SHP77 (cell line): ENCODE measurements at regions not wholly inside any gene's neighbourhood (a gene's known extent, or its start where the extent isn't known, plus 50 kb on each side); places are given as distances from the start of the nearest gene placed in this dataset.
"Not testable (repeated sequence)": the region's sequence is repeated elsewhere in the genome, so short reads cannot be mapped to it uniquely, and the experiment has no call there.

Source experiments
- DNase-seq, 2 experiments: peaks; one replicate each; lab custom pipeline; 2025; lab: John Stamatoyannopoulos, UW

DNA sequence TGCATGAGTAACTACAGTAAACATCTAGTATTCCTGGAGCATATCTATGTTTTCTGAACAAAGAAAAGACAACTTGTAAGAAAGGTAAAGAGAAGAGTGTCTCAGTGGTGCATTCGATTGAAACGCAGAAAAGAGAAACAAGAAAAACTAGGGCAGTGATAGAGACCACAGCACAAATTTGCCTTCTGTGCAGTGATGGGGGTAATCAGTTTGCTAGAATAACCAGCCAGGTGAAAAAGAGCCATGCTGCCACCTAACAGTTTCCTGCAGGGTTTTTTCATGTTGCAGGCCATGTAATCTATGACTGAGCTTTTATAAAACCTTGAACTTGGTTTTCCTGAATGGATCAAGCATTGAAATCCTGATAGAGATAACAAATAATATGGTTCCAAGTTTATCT, 198.4 kb upstream of the MEF2C start:
- no peak for DNase-seq

DNA sequence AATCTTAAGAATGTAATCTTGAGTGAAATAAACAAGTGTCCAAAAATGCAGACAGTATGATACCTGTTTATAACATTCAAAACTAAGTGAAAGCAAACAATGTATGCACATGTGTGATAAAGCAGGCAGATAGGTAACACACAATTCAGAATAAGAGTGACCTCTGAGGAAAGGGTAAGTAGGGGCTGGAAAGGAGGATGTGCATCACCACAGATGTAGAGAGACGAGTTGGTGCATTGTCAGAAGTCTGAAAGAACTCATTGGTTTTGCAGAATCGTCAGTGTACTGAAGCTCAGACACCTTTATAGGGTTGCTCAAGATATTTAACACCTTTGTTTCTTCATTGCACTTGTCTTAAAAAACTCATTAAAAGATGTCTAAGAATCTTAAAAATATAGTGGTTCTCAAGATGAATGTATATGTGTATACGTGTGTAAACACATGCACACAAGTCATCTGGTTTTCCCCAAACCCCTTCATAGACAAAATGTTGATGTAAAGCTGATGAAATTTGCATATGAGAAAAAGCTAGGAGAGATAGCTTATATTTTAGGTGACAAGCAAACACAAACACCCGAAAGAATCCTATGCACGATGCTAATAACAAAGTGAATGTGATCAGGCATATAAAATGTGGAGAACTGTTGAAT, 197.6 kb upstream of the MEF2C start:
- DNase-seq, result no peak

DNA sequence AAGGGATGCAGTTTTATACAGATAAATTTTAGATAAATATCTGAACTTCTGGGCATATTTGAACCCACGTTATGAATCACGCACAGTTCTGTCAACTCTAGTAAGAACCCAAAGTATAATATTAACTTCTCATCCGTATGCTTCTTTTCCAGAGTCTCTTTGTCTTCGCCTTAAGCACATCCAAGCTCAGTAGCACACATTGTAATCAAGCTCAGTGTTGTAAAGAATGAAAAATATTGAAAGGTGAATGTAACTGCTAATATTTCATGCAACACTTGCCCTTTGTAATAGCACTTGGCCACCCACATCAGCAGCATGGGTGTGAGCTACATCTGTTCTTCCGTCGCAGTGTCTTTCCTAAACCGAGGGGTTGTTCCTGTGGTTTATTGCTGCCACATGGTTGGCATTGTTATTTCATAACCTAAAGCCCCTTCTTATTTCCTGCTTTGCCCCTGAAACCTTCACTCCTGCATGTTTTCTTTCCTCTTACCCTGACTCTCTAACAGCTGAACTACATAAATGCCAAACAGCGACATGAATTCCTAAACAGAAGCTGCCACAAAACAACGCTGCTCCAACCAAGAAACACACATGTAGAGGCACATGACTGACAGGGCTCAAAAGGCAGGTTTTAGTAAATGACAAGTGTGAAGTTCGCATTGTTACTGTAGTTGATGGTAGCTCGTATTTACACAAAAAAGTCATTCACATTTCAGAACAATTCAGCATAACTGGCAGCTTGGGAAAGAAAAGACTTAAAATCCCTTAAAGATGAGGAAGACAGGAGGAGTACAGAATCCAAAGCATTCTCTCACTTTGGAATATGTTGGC, 190.1 kb upstream of the MEF2C start:
- no peak for DNase-seq

DNA sequence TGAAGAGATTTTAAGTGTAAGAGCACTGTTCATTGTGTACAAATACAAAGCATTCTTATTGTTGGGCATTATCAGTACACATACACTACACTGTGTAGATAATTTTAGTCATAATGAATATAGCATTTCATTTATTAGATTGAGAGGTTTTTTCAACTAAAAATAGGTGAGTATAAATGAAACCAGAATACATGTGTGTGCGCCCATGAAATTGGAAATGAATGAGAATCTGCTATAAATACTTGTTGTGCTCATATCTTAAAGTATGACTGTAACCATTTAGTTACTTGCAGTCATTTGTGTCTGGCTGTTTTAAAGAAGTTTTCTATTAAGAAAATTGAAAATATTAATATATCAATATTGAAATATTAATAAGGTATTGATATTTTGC, 189.0 kb upstream of the MEF2C start:
- no peak for DNase-seq

DNA sequence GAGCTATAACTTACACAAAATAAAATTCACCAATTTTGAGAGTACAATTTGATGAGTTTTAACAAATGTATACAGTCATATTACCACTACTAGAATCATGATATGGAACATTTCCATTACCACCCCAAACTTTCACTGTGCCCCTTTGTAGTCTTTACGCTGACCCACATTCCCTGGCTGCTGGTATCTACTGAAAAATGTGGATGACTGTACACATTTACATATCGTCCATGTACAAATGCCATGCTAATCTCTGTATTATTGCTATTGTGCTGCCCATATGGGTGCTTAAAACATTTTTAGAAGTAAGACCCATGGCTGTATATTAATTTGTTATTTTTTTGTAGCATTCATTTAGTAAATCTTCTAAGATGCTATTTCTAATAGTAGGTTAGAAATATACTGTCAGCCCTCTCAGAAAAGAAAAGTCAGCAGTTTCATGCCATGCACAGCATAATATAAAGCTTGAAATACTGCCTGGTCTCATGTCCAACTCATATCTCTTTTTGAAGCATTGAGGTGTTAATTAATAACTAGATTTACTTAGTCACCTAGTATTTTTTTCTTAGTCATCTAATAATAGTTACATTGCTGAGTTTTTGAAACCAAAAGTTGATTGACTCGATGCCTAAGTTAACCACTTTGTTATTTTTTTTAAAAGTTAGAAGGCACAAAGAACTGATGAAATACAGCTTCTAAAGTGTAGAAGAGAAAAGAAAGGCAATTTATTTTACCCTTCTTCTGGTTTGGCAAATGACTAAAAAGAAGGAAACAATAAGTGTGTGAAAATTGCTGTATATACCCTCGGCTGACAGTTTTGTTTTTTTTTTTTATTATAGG, 188.3 kb upstream of the MEF2C start:
- no peak for DNase-seq

DNA sequence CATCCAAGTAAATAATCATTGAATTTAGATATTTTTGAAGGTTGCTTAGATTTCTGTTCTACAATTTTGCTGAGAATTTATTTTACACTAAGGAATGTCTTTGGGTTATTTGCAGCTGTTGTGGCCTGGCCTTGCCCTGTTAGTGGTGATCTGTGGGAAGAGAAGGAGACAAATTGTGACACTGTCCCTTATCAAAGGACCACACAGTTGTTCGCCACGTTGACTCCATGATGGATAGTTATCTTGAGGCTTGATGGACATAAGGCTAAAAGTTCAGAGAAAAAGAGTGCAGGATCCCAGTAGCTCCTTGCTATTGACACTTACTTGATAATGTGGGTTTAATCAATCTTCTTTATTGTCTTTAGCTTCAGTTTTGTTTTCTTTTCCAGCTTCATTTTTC, 186.6 kb upstream of the MEF2C start:
- no peak for DNase-seq

DNA sequence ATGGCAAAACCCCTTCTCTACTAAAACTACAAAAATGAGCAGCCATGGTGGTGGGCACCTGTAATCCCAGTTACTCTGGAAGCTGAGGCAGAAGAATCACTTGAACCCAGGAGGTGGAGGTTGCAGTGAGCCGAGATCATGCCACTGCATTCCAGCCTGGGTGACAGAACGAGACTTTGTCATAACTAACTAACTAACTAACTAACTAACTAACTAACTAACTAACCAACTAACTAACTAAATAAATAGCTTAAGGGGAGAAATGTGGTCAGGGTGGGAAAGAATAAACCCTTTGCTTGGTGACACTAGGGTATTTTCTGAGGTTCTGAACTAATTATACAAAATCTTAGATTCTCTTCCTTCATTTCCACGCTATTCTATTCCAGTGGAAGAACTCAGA, 184.4 kb upstream of the MEF2C start:
- DNase-seq, result no peak

DNA sequence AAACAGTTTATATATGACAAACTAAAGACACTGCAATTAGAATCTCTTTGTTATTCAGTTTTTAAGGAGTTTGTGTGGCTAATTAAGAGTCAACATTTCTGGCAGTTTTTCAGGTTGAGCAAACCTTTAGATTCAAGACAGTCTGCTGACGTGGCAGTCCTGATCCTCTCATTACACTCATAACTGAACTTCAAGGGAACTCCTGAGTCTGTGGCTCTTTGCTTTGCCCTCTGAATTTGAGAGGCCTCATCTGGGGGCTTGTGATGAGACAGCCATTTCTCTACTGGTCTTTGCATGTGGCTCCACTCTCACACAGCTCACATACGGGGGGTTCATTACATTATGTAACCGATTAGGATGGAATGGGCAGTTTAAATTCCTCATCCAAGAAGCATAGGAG, 182.9 kb upstream of the MEF2C start:
- no peak for DNase-seq

DNA sequence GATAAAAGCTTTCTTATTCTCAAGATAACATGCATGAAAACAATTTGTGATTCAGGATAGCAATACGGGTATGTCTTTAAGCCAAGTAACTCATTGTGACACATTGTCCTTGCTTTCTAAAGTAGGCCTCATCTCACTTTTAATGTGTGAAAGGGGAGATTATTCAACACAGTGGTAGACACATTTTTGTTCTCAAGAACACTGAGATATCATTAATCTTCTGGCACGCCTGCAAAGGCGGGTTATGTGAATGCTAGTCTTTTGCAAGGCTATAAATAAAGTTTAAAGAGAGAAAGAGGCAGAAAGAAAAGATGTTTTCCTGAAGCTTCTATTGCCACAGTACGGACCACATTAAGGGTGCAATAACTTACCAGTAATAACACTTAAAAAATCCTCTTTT, 181.8 kb upstream of the MEF2C start:
- DNase-seq, result no peak

DNA sequence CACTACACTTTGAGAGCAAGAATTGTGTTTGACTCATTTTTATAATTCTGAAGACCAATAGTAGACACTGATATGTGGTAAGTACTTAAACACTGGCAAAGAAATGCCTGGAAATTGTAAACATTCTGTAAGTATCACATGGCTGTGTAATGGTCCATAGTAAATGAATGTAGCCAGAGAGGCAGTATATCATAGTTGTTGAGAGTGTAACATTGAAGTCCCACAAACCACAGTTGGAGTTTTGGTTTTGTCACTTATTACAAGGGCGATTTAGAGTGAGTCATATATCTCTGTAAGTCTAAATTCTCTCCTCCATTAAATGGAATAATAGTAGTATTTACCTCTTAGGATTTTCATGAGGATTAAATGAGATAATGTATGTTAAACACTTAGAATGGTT, 181.1 kb upstream of the MEF2C start:
- DNase-seq, result no peak

DNA sequence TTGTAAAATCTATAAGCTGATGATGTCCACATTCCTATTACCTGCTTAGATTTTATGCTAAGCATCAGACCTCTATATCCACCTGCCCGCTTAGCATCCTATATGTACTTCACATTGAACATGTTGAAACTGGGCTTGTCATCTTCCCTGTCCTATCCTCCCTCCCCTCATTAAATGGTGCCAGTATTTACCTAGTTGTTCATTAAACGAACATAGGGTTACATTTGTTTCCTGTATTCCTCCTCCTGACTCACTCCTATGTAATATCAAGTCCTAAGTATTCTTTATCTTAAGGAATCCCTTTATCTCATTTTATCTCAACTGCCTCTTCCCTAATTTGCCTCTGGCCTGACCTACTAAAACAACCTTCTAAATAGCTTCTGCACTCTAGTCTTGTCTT, 177.8 kb upstream of the MEF2C start:
- no peak for DNase-seq

DNA sequence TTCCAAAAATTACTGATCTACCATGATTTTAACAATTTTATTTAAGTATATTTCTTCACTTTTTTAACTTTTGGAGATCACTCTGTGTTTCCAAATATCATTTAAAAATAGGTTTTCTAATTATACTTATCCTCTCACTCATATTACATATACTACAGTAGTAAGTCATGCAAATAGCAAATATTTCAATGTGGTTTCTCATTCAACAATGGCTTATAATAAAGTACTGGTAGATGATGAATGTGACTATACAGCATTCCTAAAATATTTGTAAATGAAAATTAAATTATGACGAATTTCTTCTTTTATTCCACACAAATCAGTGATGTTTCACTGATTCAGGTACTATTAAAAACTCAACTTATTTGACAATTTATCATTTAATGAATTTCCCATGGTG, 176.3 kb upstream of the MEF2C start:
- DNase-seq, result no peak

DNA sequence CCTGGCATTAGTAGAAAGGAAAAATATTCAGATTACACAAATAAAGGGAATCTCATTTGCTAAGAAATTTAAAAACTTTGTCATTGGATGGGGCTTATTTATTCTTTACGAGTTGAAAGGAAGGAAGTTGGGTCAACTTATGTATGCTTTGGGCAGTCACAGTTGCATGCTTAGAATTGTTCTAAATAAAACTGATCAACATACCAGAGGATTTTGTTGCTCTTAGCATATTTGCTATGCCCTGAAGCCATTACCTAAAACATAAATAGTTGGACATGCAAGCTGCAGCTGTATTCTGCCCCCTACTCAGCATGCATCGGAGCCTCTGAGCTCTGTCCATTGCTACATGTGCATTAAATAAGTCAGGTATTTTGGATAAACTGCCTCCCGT, 172.7 kb upstream of the MEF2C start:
- no peak for DNase-seq

DNA sequence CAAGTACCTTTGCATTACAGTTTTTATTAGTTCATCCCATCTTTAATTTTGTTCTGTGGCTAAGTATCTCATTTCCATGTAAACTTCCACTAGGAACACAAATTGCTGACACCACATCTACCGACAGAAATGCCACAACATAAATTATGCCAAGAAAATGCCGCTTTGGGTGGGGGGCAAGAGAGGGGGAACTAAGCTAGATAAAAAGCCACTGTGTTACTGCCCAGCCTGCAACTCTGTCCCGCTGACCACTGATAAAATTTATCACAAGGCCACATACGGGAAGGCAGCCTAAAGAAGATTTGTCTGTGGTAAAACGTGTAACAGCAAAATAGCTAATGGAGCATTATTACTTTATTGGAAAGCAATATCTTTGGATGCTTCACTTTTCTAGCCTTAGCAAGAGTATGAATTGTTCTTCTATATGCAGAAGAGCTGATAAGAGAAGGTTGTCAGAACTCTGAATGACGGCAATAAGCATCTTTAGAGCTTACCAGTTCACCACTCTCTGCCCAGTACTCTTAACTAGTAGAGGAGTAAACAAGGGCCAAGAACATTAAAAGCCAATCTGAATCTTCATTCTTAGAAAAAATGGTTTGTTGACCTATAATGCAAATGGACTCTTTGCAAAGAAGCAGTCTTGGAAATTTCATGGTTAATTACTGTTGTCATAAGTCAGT, 172.2 kb upstream of the MEF2C start:
- DNase-seq, result no peak

DNA sequence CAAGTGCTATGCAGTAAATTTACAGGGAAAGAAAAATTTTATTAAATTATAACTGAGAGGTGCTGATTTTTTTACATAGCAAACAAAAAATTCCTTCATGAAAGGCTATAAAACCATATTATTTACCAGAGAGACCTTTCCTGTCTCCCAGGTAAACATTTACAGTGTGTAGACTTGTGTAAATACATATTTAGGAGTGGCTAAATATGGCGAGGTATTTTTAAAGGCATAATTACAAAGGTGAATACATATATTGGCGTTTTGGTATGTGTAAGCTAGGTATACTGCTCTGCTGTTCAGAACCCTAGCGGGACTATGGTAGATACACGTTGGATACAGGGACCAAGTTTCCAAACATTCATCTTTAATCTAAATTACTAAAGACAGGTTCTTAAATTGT, 170.6 kb upstream of the MEF2C start:
- no peak for DNase-seq

DNA sequence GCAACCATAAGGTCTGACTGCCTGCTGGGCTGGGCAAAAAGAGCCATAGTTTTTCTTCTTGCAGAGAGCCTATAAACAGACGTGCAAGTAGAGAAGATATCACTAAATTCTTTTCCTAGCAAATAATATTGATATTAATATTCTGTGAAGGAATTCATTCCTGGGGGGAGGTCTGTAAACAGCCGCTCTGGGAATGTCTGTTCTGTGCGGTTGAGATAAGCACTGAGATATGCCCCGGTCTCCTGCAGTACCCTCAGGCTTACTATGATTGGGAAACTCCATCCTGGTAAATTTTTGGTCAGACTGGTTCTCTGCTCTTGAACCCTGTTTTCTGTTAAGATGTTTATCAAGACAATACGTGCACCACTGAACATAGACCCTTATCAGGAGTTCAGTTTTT, 167.1 kb upstream of the MEF2C start:
- DNase-seq, result not testable (repeated sequence)

DNA sequence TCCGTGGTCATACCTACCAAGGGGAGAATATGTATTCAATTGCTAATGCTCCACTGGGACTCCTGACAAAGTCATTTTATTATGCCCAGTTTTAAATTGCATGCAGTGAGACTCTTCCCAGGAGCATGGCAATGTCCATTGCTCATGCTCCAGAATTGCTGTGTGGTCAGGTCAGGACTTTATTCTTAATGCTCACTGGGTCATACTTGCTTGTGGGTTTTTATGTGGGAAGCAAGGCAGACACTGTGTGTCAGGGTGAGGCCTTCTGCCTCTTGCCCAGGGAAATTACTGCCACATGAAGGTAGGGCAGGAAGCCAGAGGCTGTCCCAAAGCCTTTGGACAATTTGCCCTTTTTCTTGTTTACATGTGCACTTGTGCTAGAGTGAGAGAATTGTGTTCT, 164.6 kb upstream of the MEF2C start:
- no peak for DNase-seq

DNA sequence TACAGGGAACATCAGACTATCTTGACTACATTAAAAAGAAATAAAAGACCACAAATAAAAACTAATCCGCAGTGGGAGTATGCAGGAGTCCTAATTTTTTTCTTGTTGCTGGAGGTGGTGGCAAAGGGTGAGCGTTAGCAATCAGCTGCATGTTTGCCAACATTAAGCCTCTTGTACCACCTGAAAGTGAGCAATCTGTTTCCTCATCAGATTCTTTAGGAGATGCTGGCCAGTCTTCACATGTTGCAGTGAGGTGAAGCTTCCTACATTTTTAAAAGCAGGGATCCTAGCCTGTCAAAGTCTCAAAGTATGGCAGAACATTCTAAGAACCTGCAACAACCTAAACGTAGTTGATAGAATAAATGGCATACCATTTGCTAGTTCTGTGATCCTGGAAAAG, 162.2 kb upstream of the MEF2C start:
- DNase-seq, result no peak

DNA sequence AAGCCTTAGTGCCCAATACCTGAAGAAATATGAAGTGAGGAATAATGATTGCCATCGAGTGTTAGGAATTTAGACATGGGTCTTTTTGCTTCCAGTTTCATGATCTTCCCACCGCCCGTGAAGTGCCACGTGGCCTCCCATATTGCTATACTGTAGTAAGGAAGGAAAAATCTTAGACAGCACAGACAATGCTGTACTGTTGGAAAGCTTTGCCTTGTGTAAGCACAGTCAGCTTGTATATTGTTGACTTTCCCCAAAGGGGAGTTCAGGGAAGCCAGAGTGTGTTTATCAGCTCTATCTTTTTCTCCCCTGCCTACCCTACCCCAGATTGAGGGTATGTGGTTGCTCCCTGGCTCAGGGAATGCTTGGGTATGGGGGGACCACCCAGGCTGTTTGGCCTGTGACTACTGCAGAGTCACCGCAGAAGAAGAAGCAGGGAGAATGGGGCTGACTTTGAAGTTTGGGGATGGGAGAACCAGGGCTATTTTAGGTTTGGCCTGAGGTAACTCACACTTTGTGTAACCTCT, 161.8 kb upstream of the MEF2C start:
- DNase-seq, result no peak

DNA sequence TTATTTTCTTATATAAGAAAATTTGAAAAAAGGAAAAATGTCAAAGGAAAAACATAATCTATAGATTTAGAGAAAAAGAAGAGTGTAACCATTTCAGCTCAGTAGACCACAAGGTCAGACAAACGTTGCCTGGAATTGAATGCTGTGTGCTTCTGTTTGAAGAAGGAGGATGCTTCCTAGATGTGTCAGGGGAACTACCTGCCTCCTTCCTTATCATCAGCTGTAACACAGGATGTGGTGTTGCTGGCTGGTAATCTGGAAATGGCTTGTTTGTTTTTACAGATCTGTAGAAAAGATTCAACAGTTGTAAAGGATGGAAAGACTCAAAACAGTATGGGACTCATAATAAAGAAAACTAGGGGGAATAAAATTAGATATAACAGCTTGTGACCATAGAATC, 160.7 kb upstream of the MEF2C start:
- DNase-seq, result no peak

DNA sequence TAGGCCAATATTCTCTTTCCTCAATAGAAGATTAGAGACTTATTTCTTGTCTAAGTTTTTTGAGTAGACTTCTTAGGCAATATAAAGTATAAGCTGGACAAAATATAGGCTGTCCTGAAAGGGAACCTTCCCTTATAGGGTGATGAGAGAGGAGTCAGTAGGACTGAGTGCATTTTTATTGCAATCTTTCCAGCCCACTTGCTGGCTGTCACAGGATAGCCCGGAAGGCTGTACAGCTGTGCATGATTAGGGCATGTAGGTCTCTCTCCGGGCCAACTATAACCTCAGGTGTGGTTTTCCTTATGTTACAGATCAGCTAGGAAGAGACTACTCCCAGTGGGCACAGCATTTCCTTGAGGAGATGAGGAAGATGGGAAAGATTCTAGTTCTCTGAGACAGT, 159.8 kb upstream of the MEF2C start:
- no peak for DNase-seq

DNA sequence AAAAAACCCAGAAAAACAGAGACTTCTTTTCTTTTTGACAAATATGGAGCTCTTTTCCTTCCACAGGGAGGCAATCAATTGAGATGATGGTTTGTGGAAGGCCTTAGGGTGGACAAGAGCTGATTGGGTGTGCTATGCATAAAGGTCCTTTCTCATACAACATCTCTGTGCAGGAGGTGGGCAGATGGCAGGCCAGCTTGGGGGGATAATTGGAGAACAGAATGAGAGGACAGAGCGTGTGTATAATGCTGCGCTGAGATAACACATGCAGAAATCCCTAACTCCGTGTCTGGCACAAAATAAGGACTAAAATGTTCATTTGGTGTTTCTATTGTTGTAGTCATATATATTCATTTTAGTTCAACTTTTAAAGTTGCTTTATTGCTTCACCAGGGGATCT, 159.0 kb upstream of the MEF2C start:
- no peak for DNase-seq
